Stimulated activated naive B cell treated with anti-CD40 and anti-IgM and Interleukin-4, amounts not matched to agents 10 μg/mL and 1 μg/mL and 100 μg/mL, for 72 hours (primary cell): ENCODE measurements at regions not wholly inside any gene's neighbourhood (a gene's known extent, or its start where the extent isn't known, plus 50 kb on each side); places are given as distances from the start of the nearest gene placed in this dataset.

Experiments
- ATAC-seq, 2 donors: fragments of 150-1000 bp; cut with Tn5 transposase; replicated peaks; 2 replicates each; pipeline ENCODE4 v1.10.0; 2021; ENCODE audit warnings: moderate library complexity in 1 of 2
- DNase-seq: peaks from one replicate; pipeline ENCODE4 v3.0.0; 2021
- H3K27ac Mint-ChIP-seq: one replicate; pipeline ENCODE4 v1.8.0; 2022; ENCODE audit warnings: mild to moderate bottlenecking, mixed read lengths
- H3K27me3 Mint-ChIP-seq, 2 donors: one replicate each; pipeline ENCODE4 v1.8.0; 2022; ENCODE audit warnings: mixed read lengths in 2 of 2
- H3K36me3 Mint-ChIP-seq, 2 donors: one replicate each; pipeline ENCODE4 v1.8.0; 2022; ENCODE audit warnings: mixed read lengths in 2 of 2, mild to moderate bottlenecking in 1 of 2
- H3K4me1 Mint-ChIP-seq, 2 donors: one replicate each; pipeline ENCODE4 v1.8.0; 2022; ENCODE audit warnings: mixed read lengths in 2 of 2, mild to moderate bottlenecking in 1 of 2
- H3K4me3 Mint-ChIP-seq, 2 donors: one replicate each; pipeline ENCODE4 v1.8.0; 2022; ENCODE audit warnings: mild to moderate bottlenecking in 2 of 2, mixed read lengths in 2 of 2, moderate library complexity in 1 of 2
- H3K9me3 Mint-ChIP-seq, 2 donors: one replicate each; pipeline ENCODE4 v1.8.0; 2022; ENCODE audit warnings: mixed read lengths in 2 of 2, mild to moderate bottlenecking in 1 of 2

- H3K4me1 Mint-ChIP-seq, result no peaks in the 10 kb centered on the region
- no peak overlapping the region for H3K4me3 Mint-ChIP-seq
- no peaks in the 10 kb centered on the region for H3K27me3 Mint-ChIP-seq
- no peaks in the 10 kb centered on the region for H3K36me3 Mint-ChIP-seq
- peaks cover 8 to 9% of the 10 kb centered on the region in 2 donors for H3K9me3 Mint-ChIP-seq
- H3K27ac Mint-ChIP-seq, result no peak overlapping the region
- ATAC-seq (no peak), DNase-seq (no peak)
These were observed 67.4 kb upstream of the SOX9 start for GRCh38 chr17:72053449-72053848.

DNA sequence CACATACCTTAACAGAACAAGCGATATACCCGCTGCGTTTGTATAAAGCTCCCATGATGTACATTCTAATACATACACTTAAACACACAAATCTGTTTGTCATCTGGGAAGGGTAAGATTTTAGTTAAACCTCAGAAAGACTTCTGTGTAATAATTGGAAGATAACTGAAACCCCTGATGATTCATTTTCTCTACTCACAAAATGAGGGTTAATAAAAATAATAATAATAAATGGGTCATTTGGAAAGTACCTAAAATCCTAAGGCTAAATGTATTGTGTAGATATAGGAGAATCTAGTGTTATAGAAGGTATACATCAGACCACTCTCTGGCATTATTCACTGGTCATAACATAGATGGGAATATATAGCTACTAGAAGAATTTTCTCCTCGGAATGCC, 64.7 kb upstream of the SOX9 start:
- Mint-ChIP-seq H3K27me3 (no peaks in the 10 kb centered on the region), H3K4me3 (no peak overlapping the region), H3K27ac (no peak overlapping the region), H3K9me3 (peaks cover 5 to 7% of the 10 kb centered on the region in 2 donors), H3K36me3 (no peaks in the 10 kb centered on the region), H3K4me1 (no peaks in the 10 kb centered on the region)
- ATAC-seq (no peak), DNase-seq (no peak)

DNA sequence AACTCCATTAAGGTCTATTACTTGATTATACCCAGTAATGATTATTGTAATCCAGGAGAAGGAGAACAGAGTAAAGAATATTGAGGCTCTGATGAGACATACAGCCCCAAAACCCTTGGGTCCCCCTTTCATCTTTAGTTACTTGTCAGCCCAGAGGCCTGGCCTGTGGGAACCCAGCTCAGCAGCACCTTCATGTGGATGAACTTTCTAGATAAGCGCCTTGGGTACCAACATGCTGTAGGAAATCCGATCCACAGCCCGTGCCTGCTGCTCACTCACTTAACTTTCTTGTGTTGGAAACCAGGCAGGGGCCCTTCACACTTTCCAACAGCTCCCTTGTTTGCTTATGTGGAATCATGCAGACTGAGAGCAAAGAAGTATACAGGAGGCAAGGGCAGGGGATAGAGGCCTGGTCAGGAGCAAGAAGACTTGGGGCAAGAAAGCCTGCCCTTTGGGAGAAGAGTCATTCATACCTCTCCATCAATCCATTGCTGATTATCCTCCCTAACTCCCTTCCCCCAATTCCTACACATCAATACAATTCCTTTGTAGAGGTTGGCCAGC, 64.0 kb upstream of the SOX9 start:
- Mint-ChIP-seq H3K27ac (no peak overlapping the region), H3K36me3 (no peaks in the 10 kb centered on the region), H3K4me3 (no peak overlapping the region), H3K4me1 (no peaks in the 10 kb centered on the region), H3K9me3 (peaks cover 0 to 6% of the 10 kb centered on the region in 2 donors), H3K27me3 (no peaks in the 10 kb centered on the region)
- DNase-seq (no peak), ATAC-seq (no peak)

DNA sequence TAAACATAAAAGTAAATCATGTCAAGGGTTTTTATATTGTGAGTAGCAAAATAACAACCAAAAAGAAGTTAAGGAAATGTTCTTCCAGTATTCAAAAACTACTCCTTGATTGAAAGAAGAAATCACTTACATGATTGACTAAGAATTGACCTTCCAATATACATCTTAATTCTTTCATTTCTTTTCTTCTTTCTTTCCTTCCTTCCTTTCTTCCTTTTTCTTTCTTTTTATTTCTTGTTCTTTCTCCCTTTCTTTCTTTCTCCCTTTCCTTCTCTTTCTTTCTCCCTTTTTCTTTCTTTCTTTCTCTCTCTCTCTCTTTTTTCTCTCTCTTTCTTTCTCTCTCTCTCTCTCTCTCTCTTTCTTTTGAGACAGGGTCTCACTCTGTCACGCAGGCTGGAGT, 60.7 kb upstream of the SOX9 start:
- H3K27ac Mint-ChIP-seq, result no peak overlapping the region
- no peaks in the 10 kb centered on the region for H3K36me3 Mint-ChIP-seq
- DNase-seq (no peak), ATAC-seq (no peak)
- no peak overlapping the region for H3K4me3 Mint-ChIP-seq
- H3K27me3 Mint-ChIP-seq, result no peaks in the 10 kb centered on the region
- peaks cover 0 to 3% of the 10 kb centered on the region in 2 donors for H3K9me3 Mint-ChIP-seq
- no peaks in the 10 kb centered on the region for H3K4me1 Mint-ChIP-seq

- ATAC-seq, result no peak
- Mint-ChIP-seq H3K27me3 (no peaks in the 10 kb centered on the region), H3K4me3 (no peak overlapping the region), H3K9me3 (peaks cover 0 to 5% of the 10 kb centered on the region in 2 donors), H3K36me3 (no peaks in the 10 kb centered on the region), H3K4me1 (no peaks in the 10 kb centered on the region), H3K27ac (no peak overlapping the region)
- no peak for DNase-seq
These were observed 57.6 kb upstream of the SOX9 start for GRCh38 chr17:72063262-72063661.

- DNase-seq, result no peak
- Mint-ChIP-seq H3K36me3 (no peaks in the 10 kb centered on the region), H3K27ac (no peak overlapping the region), H3K9me3 (peaks cover 0 to 6% of the 10 kb centered on the region in 2 donors), H3K27me3 (no peaks in the 10 kb centered on the region), H3K4me1 (no peaks in the 10 kb centered on the region), H3K4me3 (no peak overlapping the region)
- no peak for ATAC-seq
These were observed 56.9 kb upstream of the SOX9 start for GRCh38 chr17:72063756-72064450.

DNA sequence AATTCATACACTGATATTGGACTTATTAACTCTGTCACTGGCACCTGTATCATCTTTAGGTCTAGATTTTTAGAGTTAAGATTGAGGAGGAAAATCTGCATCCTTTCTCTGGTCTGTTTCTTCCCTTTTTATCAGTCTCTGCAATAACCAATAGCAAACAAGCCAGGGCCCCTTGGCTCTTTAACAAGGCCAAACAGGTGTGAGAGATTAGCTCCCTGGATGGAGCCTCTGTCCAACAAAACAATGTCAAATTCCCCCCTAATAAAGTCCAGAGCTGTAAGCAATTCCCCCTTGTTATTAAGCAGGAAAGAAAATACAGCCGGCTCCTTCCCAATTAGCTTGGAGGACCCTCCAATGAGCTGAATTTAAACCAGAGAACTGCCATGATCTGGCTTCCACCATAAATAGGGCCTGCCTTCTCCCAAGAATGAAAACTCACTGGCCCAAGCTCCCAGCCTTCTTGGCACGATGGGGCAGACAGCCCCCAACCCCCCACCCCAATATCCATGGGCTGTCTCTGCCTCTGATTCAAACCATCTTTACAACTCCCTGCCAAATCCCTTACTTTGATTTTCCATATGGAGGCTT, 56.1 kb upstream of the SOX9 start:
- H3K27ac Mint-ChIP-seq, result no peak overlapping the region
- no peaks in the 10 kb centered on the region for H3K4me1 Mint-ChIP-seq
- no peak for DNase-seq
- no peak for ATAC-seq
- no peaks in the 10 kb centered on the region for H3K36me3 Mint-ChIP-seq
- H3K4me3 Mint-ChIP-seq, result no peak overlapping the region
- H3K27me3 Mint-ChIP-seq, result no peaks in the 10 kb centered on the region
- H3K9me3 Mint-ChIP-seq, result peaks cover 0 to 6% of the 10 kb centered on the region in 2 donors

DNA sequence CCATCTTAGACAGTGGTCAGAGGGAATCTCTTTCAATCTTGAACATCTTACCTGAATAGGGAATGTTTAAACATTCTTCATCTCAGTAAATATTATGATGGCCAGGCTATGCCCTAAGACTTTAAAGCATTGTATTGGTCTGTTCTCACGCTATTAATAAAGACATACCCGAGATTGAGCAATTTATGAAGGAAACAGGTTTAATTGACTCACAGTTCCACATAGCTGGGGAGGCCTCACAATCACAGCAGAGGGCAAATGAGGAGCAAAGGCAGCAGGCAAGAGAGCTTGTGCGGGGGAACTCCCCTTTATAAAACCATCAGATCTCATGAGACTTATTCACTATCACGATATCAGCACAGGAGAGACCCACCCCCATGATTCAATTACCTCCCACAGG, 55.3 kb upstream of the SOX9 start:
- ATAC-seq, result no peak
- no peaks in the 10 kb centered on the region for H3K4me1 Mint-ChIP-seq
- H3K4me3 Mint-ChIP-seq, result no peak overlapping the region
- no peaks in the 10 kb centered on the region for H3K36me3 Mint-ChIP-seq
- H3K27me3 Mint-ChIP-seq, result no peaks in the 10 kb centered on the region
- H3K27ac Mint-ChIP-seq, result no peak overlapping the region
- no peak for DNase-seq
- H3K9me3 Mint-ChIP-seq, result peaks cover 0 to 6% of the 10 kb centered on the region in 2 donors

DNA sequence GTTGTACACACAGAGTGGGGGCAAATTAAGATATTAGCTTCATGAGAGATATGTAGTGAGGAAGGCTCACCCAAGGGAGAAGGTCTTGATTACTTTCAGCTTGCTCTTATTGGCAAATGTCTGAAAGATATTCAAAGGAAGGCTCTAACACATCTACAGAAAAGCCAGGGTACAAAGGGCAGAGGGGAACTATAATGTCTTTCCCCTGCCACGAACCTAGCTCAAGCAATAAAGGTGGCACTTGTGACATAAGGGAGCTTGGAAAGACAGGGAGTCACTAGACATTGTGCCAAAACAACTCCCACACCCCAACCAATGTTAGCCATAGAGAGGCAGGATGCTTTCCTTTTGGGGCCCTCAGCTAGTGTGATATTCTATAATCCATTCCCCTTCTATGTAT, 52.2 kb upstream of the SOX9 start:
- no peaks in the 10 kb centered on the region for H3K4me1 Mint-ChIP-seq
- H3K27ac Mint-ChIP-seq, result no peak overlapping the region
- no peak for DNase-seq
- peaks cover 0 to 5% of the 10 kb centered on the region in 2 donors for H3K9me3 Mint-ChIP-seq
- no peaks in the 10 kb centered on the region for H3K36me3 Mint-ChIP-seq
- H3K27me3 Mint-ChIP-seq, result no peaks in the 10 kb centered on the region
- no peak overlapping the region for H3K4me3 Mint-ChIP-seq
- no peak for ATAC-seq

DNA sequence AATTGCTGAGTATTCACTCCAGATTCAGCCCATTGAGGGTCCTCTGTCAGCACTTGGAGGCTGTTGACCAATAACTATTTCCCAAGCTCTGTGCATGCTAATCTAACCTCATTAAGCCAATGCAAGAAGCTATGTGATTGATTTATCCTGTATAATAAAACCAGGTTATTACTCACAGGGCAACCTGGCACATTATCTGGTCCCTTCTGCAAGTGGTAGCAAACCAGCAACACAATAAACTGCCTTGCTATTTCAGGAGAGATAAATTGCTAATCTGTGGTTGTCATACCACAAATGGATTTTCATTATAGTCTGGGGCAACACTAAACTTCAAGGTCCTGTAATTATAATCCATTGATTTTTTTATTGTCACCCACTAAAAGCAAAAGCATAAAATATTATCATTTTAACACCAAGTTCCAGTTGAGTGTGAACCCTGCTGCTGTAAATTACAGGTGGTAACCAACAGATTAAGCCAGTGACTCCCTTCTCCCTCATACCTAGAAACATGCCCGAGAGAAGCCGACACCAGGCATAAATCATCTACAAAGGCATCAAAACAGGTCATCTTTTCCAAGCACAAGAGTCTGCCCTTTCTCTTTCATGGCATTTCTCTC, 51.1 kb upstream of the SOX9 start:
- no peak overlapping the region for H3K4me3 Mint-ChIP-seq
- ATAC-seq (no peak), DNase-seq (no peak)
- peaks cover 0 to 5% of the 10 kb centered on the region in 2 donors for H3K9me3 Mint-ChIP-seq
- H3K36me3 Mint-ChIP-seq, result no peaks in the 10 kb centered on the region
- H3K27ac Mint-ChIP-seq, result no peak overlapping the region
- no peaks in the 10 kb centered on the region for H3K27me3 Mint-ChIP-seq
- no peaks in the 10 kb centered on the region for H3K4me1 Mint-ChIP-seq
